HEK293 (cell line): ENCODE measurements at regions not wholly inside any gene's neighbourhood (a gene's known extent, or its start where the extent isn't known, plus 50 kb on each side); places are given as distances from the start of the nearest gene placed in this dataset.

Experiments used
- GLI4 ChIP-seq: fragments of 450-650 bp; formaldehyde crosslinking; IDR thresholded peaks from 2 replicates; pipeline ENCODE4 v1.5.1; 2016; ENCODE audit warnings: missing biosample characterization, missing genetic modification characterization
- ZBTB26 ChIP-seq: fragments of 450-650 bp; formaldehyde crosslinking; optimal IDR thresholded peaks from 2 replicates; pipeline ENCODE3; 2016; ENCODE audit warnings: missing biosample characterization, mild to moderate bottlenecking, missing genetic modification characterization
- ZNF112 ChIP-seq: fragments of 450-650 bp; formaldehyde crosslinking; IDR thresholded peaks from 2 replicates; pipeline ENCODE4 v1.5.0; 2017; ENCODE audit warnings: missing biosample characterization, missing genetic modification characterization
- ZNF132 ChIP-seq: fragments of 450-650 bp; formaldehyde crosslinking; IDR thresholded peaks from 2 replicates; pipeline ENCODE4 v1.5.1; 2017; ENCODE audit warnings: missing biosample characterization, missing genetic modification characterization, borderline replicate concordance
- ZNF169 ChIP-seq: fragments of 450-650 bp; formaldehyde crosslinking; IDR thresholded peaks from 2 replicates; pipeline ENCODE4 v1.5.1; 2016; ENCODE audit warnings: missing biosample characterization, missing genetic modification characterization
- ZNF202 ChIP-seq: fragments of 450-650 bp; formaldehyde crosslinking; IDR thresholded peaks from 2 replicates; pipeline ENCODE4 v1.5.1; 2016; ENCODE audit warnings: missing biosample characterization, missing genetic modification characterization, borderline replicate concordance
- ZNF707 ChIP-seq: fragments of 450-650 bp; formaldehyde crosslinking; IDR thresholded peaks from 2 replicates; pipeline ENCODE4 v1.5.1; 2016; ENCODE audit warnings: missing biosample characterization, missing genetic modification characterization
- TF ChIP-seq, protein P1 (sequence below): fragments of 450-650 bp; formaldehyde crosslinking; IDR thresholded peaks from 2 replicates; pipeline ENCODE4 v1.5.1; 2016; ENCODE audit warnings: missing biosample characterization, missing genetic modification characterization
- TF ChIP-seq, protein P2 (sequence below): fragments of 450-650 bp; formaldehyde crosslinking; IDR thresholded peaks from 2 replicates; pipeline ENCODE4 v1.5.1; 2017; ENCODE audit warnings: missing biosample characterization, mild to moderate bottlenecking, missing genetic modification characterization, moderate library complexity
- TF ChIP-seq, protein P3 (sequence below): fragments of 450-650 bp; formaldehyde crosslinking; IDR thresholded peaks from 2 replicates; pipeline ENCODE4 v1.5.1; 2016; ENCODE audit warnings: missing biosample characterization, missing genetic modification characterization

DNA sequence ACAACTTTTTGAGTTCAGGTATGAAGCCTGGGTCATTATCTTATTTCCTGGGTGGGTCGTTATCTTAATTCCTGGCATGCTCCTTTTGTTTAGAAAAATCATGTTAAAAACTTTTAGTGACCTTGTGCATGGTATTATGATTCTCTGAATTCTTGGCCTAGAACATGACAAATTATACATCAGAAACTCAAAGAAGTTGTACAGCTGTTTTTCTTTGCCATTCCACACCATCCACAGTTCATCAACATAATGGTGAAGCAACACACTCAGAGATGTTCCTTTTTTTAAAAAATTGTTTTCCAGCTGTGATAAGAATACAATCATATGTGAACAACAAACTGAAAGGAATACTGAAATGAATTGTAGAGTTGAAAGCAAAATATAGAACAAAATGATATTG, 149.2 kb upstream of the SEMA3D start:
- TF ChIP-seq, protein P1, sequence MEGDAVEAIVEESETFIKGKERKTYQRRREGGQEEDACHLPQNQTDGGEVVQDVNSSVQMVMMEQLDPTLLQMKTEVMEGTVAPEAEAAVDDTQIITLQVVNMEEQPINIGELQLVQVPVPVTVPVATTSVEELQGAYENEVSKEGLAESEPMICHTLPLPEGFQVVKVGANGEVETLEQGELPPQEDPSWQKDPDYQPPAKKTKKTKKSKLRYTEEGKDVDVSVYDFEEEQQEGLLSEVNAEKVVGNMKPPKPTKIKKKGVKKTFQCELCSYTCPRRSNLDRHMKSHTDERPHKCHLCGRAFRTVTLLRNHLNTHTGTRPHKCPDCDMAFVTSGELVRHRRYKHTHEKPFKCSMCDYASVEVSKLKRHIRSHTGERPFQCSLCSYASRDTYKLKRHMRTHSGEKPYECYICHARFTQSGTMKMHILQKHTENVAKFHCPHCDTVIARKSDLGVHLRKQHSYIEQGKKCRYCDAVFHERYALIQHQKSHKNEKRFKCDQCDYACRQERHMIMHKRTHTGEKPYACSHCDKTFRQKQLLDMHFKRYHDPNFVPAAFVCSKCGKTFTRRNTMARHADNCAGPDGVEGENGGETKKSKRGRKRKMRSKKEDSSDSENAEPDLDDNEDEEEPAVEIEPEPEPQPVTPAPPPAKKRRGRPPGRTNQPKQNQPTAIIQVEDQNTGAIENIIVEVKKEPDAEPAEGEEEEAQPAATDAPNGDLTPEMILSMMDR (tag by site-specific recombination), result no peak
- no peak for TF ChIP-seq ZNF112 (tag by site-specific recombination)
- no peak for TF ChIP-seq ZNF132
- TF ChIP-seq, protein P2, sequence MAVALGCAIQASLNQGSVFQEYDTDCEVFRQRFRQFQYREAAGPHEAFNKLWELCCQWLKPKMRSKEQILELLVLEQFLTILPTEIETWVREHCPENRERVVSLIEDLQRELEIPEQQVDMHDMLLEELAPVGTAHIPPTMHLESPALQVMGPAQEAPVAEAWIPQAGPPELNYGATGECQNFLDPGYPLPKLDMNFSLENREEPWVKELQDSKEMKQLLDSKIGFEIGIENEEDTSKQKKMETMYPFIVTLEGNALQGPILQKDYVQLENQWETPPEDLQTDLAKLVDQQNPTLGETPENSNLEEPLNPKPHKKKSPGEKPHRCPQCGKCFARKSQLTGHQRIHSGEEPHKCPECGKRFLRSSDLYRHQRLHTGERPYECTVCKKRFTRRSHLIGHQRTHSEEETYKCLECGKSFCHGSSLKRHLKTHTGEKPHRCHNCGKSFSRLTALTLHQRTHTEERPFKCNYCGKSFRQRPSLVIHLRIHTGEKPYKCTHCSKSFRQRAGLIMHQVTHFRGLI (tag by site-specific recombination), result no peak
- no peak for TF ChIP-seq ZNF707
- no peak for TF ChIP-seq ZNF202 (tag by site-specific recombination)
- TF ChIP-seq ZBTB26 (tag by site-specific recombination), result no peak
- TF ChIP-seq, protein P3, sequence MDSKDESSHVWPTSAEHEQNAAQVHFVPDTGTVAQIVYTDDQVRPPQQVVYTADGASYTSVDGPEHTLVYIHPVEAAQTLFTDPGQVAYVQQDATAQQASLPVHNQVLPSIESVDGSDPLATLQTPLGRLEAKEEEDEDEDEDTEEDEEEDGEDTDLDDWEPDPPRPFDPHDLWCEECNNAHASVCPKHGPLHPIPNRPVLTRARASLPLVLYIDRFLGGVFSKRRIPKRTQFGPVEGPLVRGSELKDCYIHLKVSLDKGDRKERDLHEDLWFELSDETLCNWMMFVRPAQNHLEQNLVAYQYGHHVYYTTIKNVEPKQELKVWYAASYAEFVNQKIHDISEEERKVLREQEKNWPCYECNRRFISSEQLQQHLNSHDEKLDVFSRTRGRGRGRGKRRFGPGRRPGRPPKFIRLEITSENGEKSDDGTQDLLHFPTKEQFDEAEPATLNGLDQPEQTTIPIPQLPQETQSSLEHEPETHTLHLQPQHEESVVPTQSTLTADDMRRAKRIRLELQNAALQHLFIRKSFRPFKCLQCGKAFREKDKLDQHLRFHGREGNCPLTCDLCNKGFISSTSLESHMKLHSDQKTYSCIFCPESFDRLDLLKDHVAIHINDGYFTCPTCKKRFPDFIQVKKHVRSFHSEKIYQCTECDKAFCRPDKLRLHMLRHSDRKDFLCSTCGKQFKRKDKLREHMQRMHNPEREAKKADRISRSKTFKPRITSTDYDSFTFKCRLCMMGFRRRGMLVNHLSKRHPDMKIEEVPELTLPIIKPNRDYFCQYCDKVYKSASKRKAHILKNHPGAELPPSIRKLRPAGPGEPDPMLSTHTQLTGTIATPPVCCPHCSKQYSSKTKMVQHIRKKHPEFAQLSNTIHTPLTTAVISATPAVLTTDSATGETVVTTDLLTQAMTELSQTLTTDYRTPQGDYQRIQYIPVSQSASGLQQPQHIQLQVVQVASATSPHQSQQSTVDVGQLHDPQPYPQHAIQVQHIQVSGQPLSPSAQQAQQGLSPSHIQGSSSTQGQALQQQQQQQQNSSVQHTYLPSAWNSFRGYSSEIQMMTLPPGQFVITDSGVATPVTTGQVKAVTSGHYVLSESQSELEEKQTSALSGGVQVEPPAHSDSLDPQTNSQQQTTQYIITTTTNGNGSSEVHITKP (tag by site-specific recombination), result no peak
- no peak for TF ChIP-seq GLI4 (tag by site-specific recombination)
- TF ChIP-seq ZNF169 (tag by site-specific recombination), result no peak
